HEK293T (cell line): ENCODE measurements at regions not wholly inside any gene's neighbourhood (a gene's known extent, or its start where the extent isn't known, plus 50 kb on each side); places are given as distances from the start of the nearest gene placed in this dataset.

Source experiments
- CTCF ChIA-PET: fragments of 350-600 bp; formaldehyde crosslinking; extraction: SDS; loops from one replicate; lab custom pipeline; 2021; ENCODE audit warnings: antibody characterized with exemption, inconsistent platforms; lab: Yijun Ruan, JAX
- POLR2A ChIA-PET: fragments of 350-600 bp; formaldehyde crosslinking; extraction: SDS; loops from one replicate; lab custom pipeline; 2020; ENCODE audit warnings: antibody characterized with exemption, inconsistent platforms; lab: Yijun Ruan, JAX
- DNase-seq: peaks from one replicate; pipeline ENCODE4 v3.0.0; 2012; ENCODE audit warnings: mixed read lengths; ENCODE audit errors: extremely low spot score
- ARNT ChIP-seq: fragments of 450-650 bp; IDR thresholded peaks from 2 replicates; pipeline ENCODE4 v1.6.1; 2017; ENCODE audit warnings: mild to moderate bottlenecking
- BHLHE40 ChIP-seq: fragments of 450-650 bp; IDR thresholded peaks from 2 replicates; pipeline ENCODE4 v1.6.1; 2016; ENCODE audit warnings: mild to moderate bottlenecking, moderate library complexity, borderline replicate concordance
- CTBP1 ChIP-seq: fragments of 450-650 bp; IDR thresholded peaks from 2 replicates; pipeline ENCODE4 v1.6.1; 2016; ENCODE audit warnings: borderline replicate concordance
- ELF4 ChIP-seq: fragments of 450-650 bp; IDR thresholded peaks from 2 replicates; pipeline ENCODE4 v1.6.1; 2017; ENCODE audit warnings: antibody characterized with exemption
- FOXA1 ChIP-seq: fragments of 450-650 bp; IDR thresholded peaks from 2 replicates; pipeline ENCODE4 v1.6.1; 2016; ENCODE audit warnings: mild to moderate bottlenecking
- FOXK2 ChIP-seq: fragments of 450-650 bp; IDR thresholded peaks from 2 replicates; pipeline ENCODE4 v1.6.1; 2016; ENCODE audit warnings: mild to moderate bottlenecking
- FOXM1 ChIP-seq: fragments of 450-650 bp; IDR thresholded peaks from 2 replicates; pipeline ENCODE4 v1.6.1; 2017; ENCODE audit warnings: mild to moderate bottlenecking, borderline replicate concordance
- HDGF ChIP-seq: fragments of 450-650 bp; IDR thresholded peaks from 2 replicates; pipeline ENCODE4 v1.6.1; 2017; ENCODE audit warnings: antibody characterized with exemption, borderline replicate concordance
- L3MBTL2 ChIP-seq: fragments of 450-650 bp; conservative IDR thresholded peaks from 2 replicates; pipeline ENCODE4 v1.6.1; 2016; ENCODE audit warnings: mild to moderate bottlenecking
- LEF1 ChIP-seq: fragments of 450-650 bp; IDR thresholded peaks from 2 replicates; pipeline ENCODE4 v1.6.1; 2017; ENCODE audit warnings: mild to moderate bottlenecking, borderline replicate concordance
- NFRKB ChIP-seq: fragments of 450-650 bp; IDR thresholded peaks from 2 replicates; pipeline ENCODE4 v1.6.1; 2016; ENCODE audit warnings: mild to moderate bottlenecking, moderate library complexity
- PKNOX1 ChIP-seq: fragments of 450-650 bp; IDR thresholded peaks from 2 replicates; pipeline ENCODE4 v1.6.1; 2016
- SP1 ChIP-seq: fragments of 450-650 bp; IDR thresholded peaks from 2 replicates; pipeline ENCODE4 v1.6.1; 2017
- SUZ12 ChIP-seq: fragments of 450-650 bp; IDR thresholded peaks from 2 replicates; pipeline ENCODE4 v1.6.1; 2016; ENCODE audit warnings: mild to moderate bottlenecking
- TARDBP ChIP-seq: fragments of 450-650 bp; IDR thresholded peaks from 2 replicates; pipeline ENCODE4 v1.6.1; 2016
- ZNF384 ChIP-seq: fragments of 450-650 bp; IDR thresholded peaks from 2 replicates; pipeline ENCODE4 v1.6.1; 2016

GRCh38 chr21:15549671-15550070, 180.1 kb upstream of the USP25 start:
- CTCF ChIA-PET: no interaction called here
- TF ChIP-seq FOXA1: no peak
- no peak for TF ChIP-seq TARDBP
- TF ChIP-seq LEF1: no peak
- no peak for TF ChIP-seq CTBP1
- no peak for TF ChIP-seq SUZ12
- DNase-seq: no peak
- POLR2A ChIA-PET: no interaction called here

GRCh38 chr21:15552914-15553494, 176.8 kb upstream of the USP25 start:
- no peak for DNase-seq
- CTCF ChIA-PET: no interaction called here
- POLR2A ChIA-PET: no interaction called here
- TF ChIP-seq NFRKB (no peak), TARDBP (no peak)

GRCh38 chr21:15557925-15558324, 171.9 kb upstream of the USP25 start:
- no peak for DNase-seq
- TF ChIP-seq PKNOX1 (no peak), ARNT (no peak), CTBP1 (no peak), ZNF384 (no peak), NFRKB (no peak), SUZ12 (no peak)
- CTCF ChIA-PET: no interaction called here
- POLR2A ChIA-PET: no interaction called here

- no peak for DNase-seq
- CTCF ChIA-PET: no interaction called here
- TF ChIP-seq TARDBP (no peak), BHLHE40 (no peak), L3MBTL2 (no peak), FOXA1 (no peak), CTBP1 (no peak), ARNT (no peak), PKNOX1 (no peak), FOXK2 (no peak), SP1 (no peak), SUZ12 (no peak)
- POLR2A ChIA-PET: no interaction called here
Observed at GRCh38 chr21:15558884-15559283, 170.9 kb upstream of the USP25 start.

- ChIA-PET POLR2A (no interaction called here), CTCF (no interaction called here)
- TF ChIP-seq PKNOX1: no peak
- no peak for TF ChIP-seq TARDBP
- no peak for TF ChIP-seq SP1
- no peak for TF ChIP-seq ARNT
- TF ChIP-seq FOXA1: no peak
- TF ChIP-seq SUZ12: no peak
- TF ChIP-seq BHLHE40: no peak
- TF ChIP-seq FOXM1: no peak
- no peak for TF ChIP-seq HDGF
- no peak for TF ChIP-seq L3MBTL2
- TF ChIP-seq NFRKB: no peak
- TF ChIP-seq LEF1: no peak
- no peak for DNase-seq
Observed at GRCh38 chr21:15559660-15560059, 170.1 kb upstream of the USP25 start.

- ChIA-PET POLR2A (no interaction called here), CTCF (no interaction called here)
- TF ChIP-seq FOXA1: no peak
- TF ChIP-seq SUZ12: no peak
- no peak for TF ChIP-seq CTBP1
- no peak for TF ChIP-seq PKNOX1
- no peak for TF ChIP-seq LEF1
- TF ChIP-seq ARNT: no peak
- TF ChIP-seq L3MBTL2: no peak
- TF ChIP-seq ZNF384: no peak
- no peak for TF ChIP-seq ELF4
- no peak for TF ChIP-seq SP1
- TF ChIP-seq NFRKB: no peak
- TF ChIP-seq FOXM1: no peak
- TF ChIP-seq TARDBP: no peak
- TF ChIP-seq HDGF: no peak
- no peak for TF ChIP-seq FOXK2
- DNase-seq: no peak
Observed at GRCh38 chr21:15560383-15561056, 169.3 kb upstream of the USP25 start.
